GM18951 (cell line): ENCODE measurements at regions not wholly inside any gene's neighbourhood (a gene's known extent, or its start where the extent isn't known, plus 50 kb on each side); places are given as distances from the start of the nearest gene placed in this dataset.

Experiments used
- POLR2A ChIP-seq: IDR thresholded peaks from 4 replicates; pipeline ENCODE4 v1.6.1; 2011; ENCODE audit warnings: mild to moderate bottlenecking; ENCODE audit not compliant: insufficient read length, insufficient read depth; ENCODE audit errors: extremely low read depth
- in situ Hi-C: fragments of 300-500 bp; cut with MboI; formaldehyde crosslinking; loops from one replicate; pipeline ENCODE4 v1.12.0; 2022; ENCODE audit warnings: low sequenced_read_pairs, mixed read lengths, inconsistent platforms; ENCODE audit not compliant: unreplicated experiment

- in situ Hi-C loops, result no loop called here
- TF ChIP-seq POLR2A, result no peak
Measured at GRCh38 chr12:93252221-93252620, 125.5 kb upstream of the NUDT4 start.

- in situ Hi-C loops, result no loop called here
- no peak for TF ChIP-seq POLR2A
Measured at GRCh38 chr12:93254911-93255310, 122.8 kb upstream of the NUDT4 start.

- no peak for TF ChIP-seq POLR2A
- in situ Hi-C loops, result no loop called here
Measured at GRCh38 chr12:93256256-93256969, 121.3 kb upstream of the NUDT4 start.

GRCh38 chr12:93261505-93262094 is 116.1 kb upstream of the NUDT4 start:
- in situ Hi-C loops, result no loop called here
- no peak for TF ChIP-seq POLR2A

GRCh38 chr12:93272997-93273396 is 104.7 kb upstream of the NUDT4 start:
- no peak for TF ChIP-seq POLR2A
- in situ Hi-C loops, result no loop called here

- TF ChIP-seq POLR2A, result no peak
- in situ Hi-C loops, result no loop called here
Measured at GRCh38 chr12:93273834-93274564, 103.7 kb upstream of the NUDT4 start.

GRCh38 chr12:93274937-93275336 is 102.8 kb upstream of the NUDT4 start:
- in situ Hi-C loops, result no loop called here
- no peak for TF ChIP-seq POLR2A

GRCh38 chr12:93275589-93275988 is 102.1 kb upstream of the NUDT4 start:
- no peak for TF ChIP-seq POLR2A

GRCh38 chr12:93279565-93280412 is 97.9 kb upstream of the NUDT4 start:
- in situ Hi-C loops, result no loop called here
- no peak for TF ChIP-seq POLR2A

More at GRCh38 chr12:93275589-93275988, 102.1 kb upstream of the NUDT4 start:
- in situ Hi-C loops, result no loop called here

- in situ Hi-C loops, result no loop called here
- no peak for TF ChIP-seq POLR2A
Measured at GRCh38 chr12:93287149-93287548, 90.6 kb upstream of the NUDT4 start.

- in situ Hi-C loops, result no loop called here
- no peak for TF ChIP-seq POLR2A
Measured at GRCh38 chr12:93288626-93289025, 89.1 kb upstream of the NUDT4 start.

- in situ Hi-C loops, result no loop called here
- no peak for TF ChIP-seq POLR2A
Measured at GRCh38 chr12:93290391-93290790, 87.3 kb upstream of the NUDT4 start.

- TF ChIP-seq POLR2A, result no peak
- in situ Hi-C loops, result no loop called here
Measured at GRCh38 chr12:93292213-93292612, 85.5 kb upstream of the NUDT4 start.
